Fibroblast of villous mesenchyme (primary cell): ENCODE measurements at regions not wholly inside any gene's neighbourhood (a gene's known extent, or its start where the extent isn't known, plus 50 kb on each side); places are given as distances from the start of the nearest gene placed in this dataset.

Experiments
- DNase-seq: peaks from one replicate; pipeline ENCODE4 v3.0.0-alpha.2; 2010; ENCODE audit warnings: low read depth
- H3K4me3 ChIP-seq: 2 replicates; pipeline ENCODE4 v1.5.1; 2011; ENCODE audit warnings: low read depth, mild to moderate bottlenecking, low read length
- CTCF ChIP-seq: IDR thresholded peaks from 2 replicates; pipeline ENCODE4 v1.5.1; 2012; ENCODE audit warnings: low read depth, mild to moderate bottlenecking, low read length; ENCODE audit not compliant: insufficient read depth

- H3K4me3 ChIP-seq: no peak overlapping the region
- TF ChIP-seq CTCF: no peak
- DNase-seq: no peak
Measured at GRCh38 chr21:23725576-23725975, 1881.7 kb downstream of the MRPL39 start.

GRCh38 chr21:23718446-23719285 is 1888.6 kb downstream of the MRPL39 start:
- H3K4me3 ChIP-seq: no peak overlapping the region
- TF ChIP-seq CTCF: no peak
- no peak for DNase-seq

- no peak for DNase-seq
- no peak for TF ChIP-seq CTCF
- no peak overlapping the region for H3K4me3 ChIP-seq
Measured at GRCh38 chr21:23712166-23712565, 1895.1 kb downstream of the MRPL39 start.

- no peak for DNase-seq
- no peak for TF ChIP-seq CTCF
- H3K4me3 ChIP-seq: no peak overlapping the region
Measured at GRCh38 chr21:23706431-23706830, 1900.8 kb downstream of the MRPL39 start.

- no peak for TF ChIP-seq CTCF
- no peak for DNase-seq
Measured at GRCh38 chr21:23699402-23699801, 1907.9 kb downstream of the MRPL39 start.

GRCh38 chr21:23698619-23699018 is 1908.7 kb downstream of the MRPL39 start:
- TF ChIP-seq CTCF: no peak
- H3K4me3 ChIP-seq: no peak overlapping the region
- no peak for DNase-seq

More at GRCh38 chr21:23699402-23699801, 1907.9 kb downstream of the MRPL39 start:
- H3K4me3 ChIP-seq: no peak overlapping the region
